Fibroblast of villous mesenchyme (primary cell): ENCODE measurements at regions not wholly inside any gene's neighbourhood (a gene's known extent, or its start where the extent isn't known, plus 50 kb on each side); places are given as distances from the start of the nearest gene placed in this dataset.

ENCODE experiments used
- DNase-seq: peaks from one replicate; pipeline ENCODE4 v3.0.0-alpha.2; 2010; ENCODE audit warnings: low read depth
- H3K4me3 ChIP-seq: 2 replicates; pipeline ENCODE4 v1.5.1; 2011; ENCODE audit warnings: low read depth, mild to moderate bottlenecking, low read length
- CTCF ChIP-seq: IDR thresholded peaks from 2 replicates; pipeline ENCODE4 v1.5.1; 2012; ENCODE audit warnings: low read depth, mild to moderate bottlenecking, low read length; ENCODE audit not compliant: insufficient read depth

GRCh38 chr9:118100529-118101419, 396.6 kb downstream of the TLR4 start:
- DNase-seq = no peak
- no peak overlapping the region for H3K4me3 ChIP-seq
- TF ChIP-seq CTCF = no peak

GRCh38 chr9:118104363-118104762, 400.2 kb downstream of the TLR4 start:
- TF ChIP-seq CTCF = no peak
- no peak overlapping the region for H3K4me3 ChIP-seq
- no peak for DNase-seq

- H3K4me3 ChIP-seq = no peak overlapping the region
- no peak for TF ChIP-seq CTCF
- DNase-seq = no peak
These were observed 404.8 kb downstream of the TLR4 start for GRCh38 chr9:118108971-118109370.

GRCh38 chr9:118109542-118109941, 405.3 kb downstream of the TLR4 start:
- H3K4me3 ChIP-seq = no peak overlapping the region
- no peak for DNase-seq
- TF ChIP-seq CTCF = no peak

- no peak for DNase-seq
- no peak for TF ChIP-seq CTCF
- H3K4me3 ChIP-seq = no peak overlapping the region
These were observed 417.2 kb downstream of the TLR4 start for GRCh38 chr9:118121361-118121760.

GRCh38 chr9:118128313-118128712, 424.1 kb downstream of the TLR4 start:
- no peak for DNase-seq
- no peak overlapping the region for H3K4me3 ChIP-seq
- TF ChIP-seq CTCF = no peak
